SKM-1 treated with dmso at 0.1 percent for 144 hours (cell line): ENCODE measurements at regions not wholly inside any gene's neighbourhood (a gene's known extent, or its start where the extent isn't known, plus 50 kb on each side); places are given as distances from the start of the nearest gene placed in this dataset.

ENCODE experiments used
- DNase-seq: peaks from one replicate; lab custom pipeline; 2025; ENCODE audit not compliant: unreplicated experiment; lab: John Stamatoyannopoulos, UW

DNA sequence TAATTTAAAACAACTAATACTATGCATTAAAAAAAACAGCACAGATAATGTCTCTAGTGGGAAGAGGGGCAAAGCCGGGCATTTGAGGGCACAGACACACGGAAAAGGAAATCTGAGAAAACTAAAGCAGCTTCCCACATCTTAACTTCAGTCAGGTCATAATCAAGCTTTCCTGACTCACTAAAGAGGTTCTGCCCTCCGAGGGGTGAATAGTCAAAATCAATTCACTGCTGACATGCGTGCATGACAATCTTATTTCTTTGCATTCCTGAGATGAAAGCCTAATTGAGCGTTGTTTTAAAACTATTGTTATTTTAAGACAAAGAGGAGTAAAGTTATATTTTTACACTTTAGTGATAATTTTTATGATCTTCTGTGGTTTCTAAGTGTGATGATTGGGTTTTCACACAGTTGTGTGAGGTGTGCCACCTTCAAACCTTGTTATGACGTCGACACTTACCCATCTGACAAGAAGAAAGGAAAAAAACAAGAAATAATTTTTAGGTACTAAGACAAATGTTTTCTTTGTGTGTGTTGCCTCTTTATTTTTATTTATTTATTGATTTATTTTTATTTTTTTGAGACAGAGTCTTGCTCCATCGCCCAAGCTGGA lies 90.9 kb downstream of the GATA6 start:
- no peak for DNase-seq

DNA sequence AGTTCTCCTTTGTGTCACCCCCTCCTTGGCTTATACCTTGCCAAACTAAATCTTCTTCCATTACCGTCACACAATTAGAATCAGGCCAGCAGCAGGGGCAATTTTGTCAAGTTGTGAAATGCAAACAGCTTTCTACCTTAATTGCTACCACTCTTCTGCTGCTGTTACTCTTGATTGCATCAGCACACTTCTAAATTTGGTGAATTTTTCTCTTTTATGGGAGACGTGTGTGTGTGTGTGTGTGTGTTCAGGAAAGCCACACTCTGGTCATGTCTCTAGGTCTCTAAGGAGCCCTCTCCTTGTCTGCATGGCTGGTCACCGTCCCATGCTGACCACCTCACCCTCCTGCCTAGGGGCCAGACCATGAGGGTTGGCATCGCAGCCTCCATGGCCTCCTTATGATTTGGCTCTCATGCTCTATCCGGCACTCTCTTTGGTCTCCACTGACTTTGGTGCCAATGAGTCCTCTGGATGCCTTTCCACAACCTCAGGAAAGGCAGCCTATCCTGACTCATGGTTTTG lies 87.7 kb downstream of the GATA6 start:
- no peak for DNase-seq

DNA sequence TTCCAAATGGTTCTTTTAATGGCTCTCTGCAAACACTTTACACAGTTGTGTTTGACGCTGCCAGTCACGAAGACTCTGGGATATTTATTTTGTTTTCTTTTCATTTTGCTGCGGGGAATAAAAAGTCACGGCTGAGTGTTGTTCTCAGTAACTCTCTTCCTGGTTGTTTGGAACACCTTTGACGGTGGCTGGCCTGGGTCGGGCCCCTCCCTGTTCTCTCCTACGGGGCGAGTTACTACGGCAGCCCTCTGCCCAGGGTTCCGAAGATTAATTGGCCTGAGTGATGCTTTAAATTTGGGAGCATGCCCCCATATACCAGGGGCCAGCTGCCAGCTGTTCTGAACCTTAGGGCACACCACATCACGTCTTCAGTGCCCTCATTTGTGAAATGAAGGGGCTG lies 84.7 kb downstream of the GATA6 start:
- DNase-seq: no peak

DNA sequence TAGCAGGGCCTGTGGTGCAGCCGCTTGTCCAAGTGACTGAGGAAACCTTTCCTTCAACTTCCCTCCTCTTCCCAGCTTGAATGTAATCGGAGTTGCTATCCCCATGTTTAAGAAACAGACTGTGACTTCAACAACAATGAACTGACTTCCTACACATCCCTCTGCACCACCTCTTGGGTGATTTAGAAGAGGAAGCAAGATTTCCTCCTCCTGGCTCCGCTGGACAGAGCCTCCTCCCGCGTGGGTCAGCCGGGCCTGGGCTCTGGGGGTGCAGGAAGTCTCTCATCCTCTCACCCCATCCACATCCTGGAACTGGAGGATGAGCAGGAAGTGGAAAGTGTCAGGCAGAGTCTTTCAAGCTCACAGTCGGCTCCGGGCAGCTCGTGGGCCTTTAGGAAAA lies 84.3 kb downstream of the GATA6 start:
- DNase-seq: no peak

DNA sequence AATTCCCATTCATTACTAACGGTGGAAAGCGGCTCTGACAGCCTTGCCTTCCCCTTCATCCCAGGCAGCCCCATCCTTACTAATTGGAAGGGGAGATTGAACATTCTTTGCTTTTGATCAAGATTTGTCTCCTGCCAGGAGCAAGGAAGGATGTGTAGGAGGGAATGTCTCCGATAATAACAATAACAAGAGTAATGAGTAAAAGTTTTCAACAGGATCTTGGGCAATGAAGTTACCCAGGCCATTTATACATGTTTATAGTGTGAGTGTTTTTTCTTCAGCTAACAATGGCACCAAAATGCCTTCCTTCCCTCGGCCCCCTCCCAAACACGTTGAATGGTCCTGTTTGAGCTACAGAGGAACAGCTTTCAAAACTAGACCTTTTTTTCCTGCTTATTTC lies 83.8 kb downstream of the GATA6 start:
- no peak for DNase-seq
